Heart left ventricle (tissue), 13 donors: ENCODE measurements at regions not wholly inside any gene's neighbourhood (a gene's known extent, or its start where the extent isn't known, plus 50 kb on each side); places are given as distances from the start of the nearest gene placed in this dataset.

ENCODE experiments used
- POLR2A ChIP-seq, 2 donors: fragments of 450-650 bp; IDR thresholded peaks; one replicate each; pipeline ENCODE4 v1.6.1; 2017; ENCODE audit warnings: antibody characterized with exemption in 2 of 2, mild to moderate bottlenecking in 2 of 2, moderate library complexity in 2 of 2
- TF ChIP-seq, protein P1 (sequence below), 12 donors: fragments of 200-600 bp; sonication (generic) in 4 of 12; IDR thresholded peaks; one replicate each; pipeline versions ENCODE4 v1.5.0 to v1.8.0; 2018 to 2022; ENCODE audit warnings: antibody characterized with exemption in 12 of 12, mild to moderate bottlenecking in 5 of 12
- donor health status: ischemic (EF 13 %, LVEDD 7.1; RV severe dilation, severe dysfunction).
- donor health status: DM: no; HTN: yes; CAD: no.
- donor health status: DM: no; HTN: no; CAD: no.
- donor health status: ischemic (EF 25% LVEDD 6.9; RV normal size, moderate dysfunction).
- donor health status: ischemic (EF 25% LVEDD 5.7; RV mildly dilated, moderate dysfunction).
- donor health status: ischemic (EF 35%, LVEDD 5.7; RV mildly dilated, moderate dysfunction).
- donor health status: nonischemic (EF 11% LVEDD 7.7; RV severe dilation, severe dysfunction).
- donor health status: DM: yes; HTN: yes; CAD: no.
- donor health status: PGD.
- donor health status: ischemic (EF 29% LVEDD 5.4; RV normal size, mild dysfunction).
- donor health status: nonischemic (EF 23%, LVEDD 6.1; RV moderate dilation, normal function).

DNA sequence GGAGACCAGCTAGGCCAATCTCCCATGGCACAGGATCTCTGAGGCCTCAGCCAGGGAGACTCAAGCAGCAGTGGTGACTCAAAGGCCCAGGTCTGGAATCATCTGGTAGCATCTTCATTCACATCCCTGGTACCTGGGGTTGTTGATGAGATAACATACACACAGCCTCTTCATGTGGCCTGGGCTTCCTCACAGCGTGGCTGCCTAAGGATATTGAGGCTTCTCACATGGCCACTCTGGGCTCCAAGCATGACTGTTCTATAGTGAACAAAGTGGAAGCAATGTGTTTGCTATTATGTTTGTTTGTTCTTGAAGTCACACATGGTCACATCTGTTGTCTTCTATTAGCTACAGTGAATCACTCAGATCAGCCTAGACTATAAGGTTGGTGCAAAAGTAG is 584.1 kb downstream of the VRK1 start:
- TF ChIP-seq, protein P1, sequence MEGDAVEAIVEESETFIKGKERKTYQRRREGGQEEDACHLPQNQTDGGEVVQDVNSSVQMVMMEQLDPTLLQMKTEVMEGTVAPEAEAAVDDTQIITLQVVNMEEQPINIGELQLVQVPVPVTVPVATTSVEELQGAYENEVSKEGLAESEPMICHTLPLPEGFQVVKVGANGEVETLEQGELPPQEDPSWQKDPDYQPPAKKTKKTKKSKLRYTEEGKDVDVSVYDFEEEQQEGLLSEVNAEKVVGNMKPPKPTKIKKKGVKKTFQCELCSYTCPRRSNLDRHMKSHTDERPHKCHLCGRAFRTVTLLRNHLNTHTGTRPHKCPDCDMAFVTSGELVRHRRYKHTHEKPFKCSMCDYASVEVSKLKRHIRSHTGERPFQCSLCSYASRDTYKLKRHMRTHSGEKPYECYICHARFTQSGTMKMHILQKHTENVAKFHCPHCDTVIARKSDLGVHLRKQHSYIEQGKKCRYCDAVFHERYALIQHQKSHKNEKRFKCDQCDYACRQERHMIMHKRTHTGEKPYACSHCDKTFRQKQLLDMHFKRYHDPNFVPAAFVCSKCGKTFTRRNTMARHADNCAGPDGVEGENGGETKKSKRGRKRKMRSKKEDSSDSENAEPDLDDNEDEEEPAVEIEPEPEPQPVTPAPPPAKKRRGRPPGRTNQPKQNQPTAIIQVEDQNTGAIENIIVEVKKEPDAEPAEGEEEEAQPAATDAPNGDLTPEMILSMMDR (IDR thresholded peaks at IDR 0.05): no peak
- no peak for TF ChIP-seq POLR2A (IDR thresholded peaks at IDR 0.05)
